Thoracic aorta (tissue), 2 donors: ENCODE measurements at regions not wholly inside any gene's neighbourhood (a gene's known extent, or its start where the extent isn't known, plus 50 kb on each side); places are given as distances from the start of the nearest gene placed in this dataset.
A peak's percentile ranks its signal among the peaks of the same experiment; 100 is the strongest.

ENCODE experiments used
- ATAC-seq: fragments of 150-250 bp; one replicate; pipeline ENCODE4 v1.8.0; 2017; ENCODE audit warnings: low read depth; ENCODE audit not compliant: insufficient number of reproducible peaks, low FRiP score
- DNase-seq: peaks from one replicate; pipeline ENCODE4 v3.0.0-alpha.2; 2020; ENCODE audit warnings: low spot score
- H3K27ac ChIP-seq, 2 donors: fragments of 200-600 bp; sonication (generic); 1 replicate in 1 of 2; 2 replicates in 1 of 2; pipeline ENCODE4 v1.5.1; 2016; ENCODE audit warnings: mild to moderate bottlenecking in 2 of 2, moderate library complexity in 2 of 2
- H3K27me3 ChIP-seq: fragments of 200-600 bp; sonication (generic); replicated peaks from 2 replicates; pipeline ENCODE4 v1.6.0; 2016; ENCODE audit warnings: mild to moderate bottlenecking; ENCODE audit not compliant: insufficient read depth
- H3K36me3 ChIP-seq: fragments of 200-600 bp; sonication (generic); one replicate; pipeline ENCODE4 v1.5.1; 2016
- H3K4me1 ChIP-seq, 2 donors: fragments of 200-600 bp; sonication (generic); 1 replicate in 1 of 2; 2 replicates in 1 of 2; pipeline versions ENCODE4 v1.5.1 to v1.6.0; 2016; ENCODE audit warnings: low read depth in 2 of 2, mild to moderate bottlenecking in 1 of 2; ENCODE audit not compliant: control insufficient read depth in 1 of 2
- H3K4me3 ChIP-seq: fragments of 200-600 bp; sonication (generic); 2 replicates; pipeline ENCODE4 v1.5.1; 2016; ENCODE audit warnings: mild to moderate bottlenecking
- H3K9me3 ChIP-seq: fragments of 200-600 bp; sonication (generic); 2 replicates; pipeline ENCODE4 v1.5.1; 2016
- TF ChIP-seq, protein P1 (sequence below): fragments of 200-600 bp; sonication (generic); IDR thresholded peaks from one replicate; pipeline ENCODE4 v1.5.1; 2019; ENCODE audit warnings: antibody characterized with exemption

DNA sequence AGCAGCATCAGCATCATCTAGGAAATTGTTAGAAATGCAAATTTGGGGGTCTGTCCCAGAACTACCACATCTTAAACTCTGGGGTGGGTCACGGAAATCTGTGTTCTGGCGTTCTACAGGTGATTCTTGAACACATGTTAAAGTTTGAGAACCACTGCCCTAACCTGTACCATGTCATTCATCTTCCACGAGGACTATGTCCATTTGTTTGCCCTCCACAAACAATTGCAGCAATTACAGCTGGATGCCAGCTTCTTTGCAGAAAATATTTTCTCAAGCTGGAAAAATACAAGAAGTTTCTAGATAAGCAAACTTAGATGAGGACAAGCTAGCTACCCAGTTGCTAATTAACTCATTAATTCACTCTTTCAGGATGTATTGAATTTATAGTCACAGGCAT lies 54.1 kb downstream of the MAFB start:
- Histone ChIP-seq H3K9me3 (no peaks in the 10 kb centered on the region), H3K4me3 (no peak overlapping the region), H3K27me3 (no peaks in the 10 kb centered on the region), H3K27ac (no peak overlapping the region), H3K36me3 (no peaks in the 10 kb centered on the region), H3K4me1 (peaks cover 3 to 14% of the 10 kb centered on the region in 2 donors)
- TF ChIP-seq, protein P1, sequence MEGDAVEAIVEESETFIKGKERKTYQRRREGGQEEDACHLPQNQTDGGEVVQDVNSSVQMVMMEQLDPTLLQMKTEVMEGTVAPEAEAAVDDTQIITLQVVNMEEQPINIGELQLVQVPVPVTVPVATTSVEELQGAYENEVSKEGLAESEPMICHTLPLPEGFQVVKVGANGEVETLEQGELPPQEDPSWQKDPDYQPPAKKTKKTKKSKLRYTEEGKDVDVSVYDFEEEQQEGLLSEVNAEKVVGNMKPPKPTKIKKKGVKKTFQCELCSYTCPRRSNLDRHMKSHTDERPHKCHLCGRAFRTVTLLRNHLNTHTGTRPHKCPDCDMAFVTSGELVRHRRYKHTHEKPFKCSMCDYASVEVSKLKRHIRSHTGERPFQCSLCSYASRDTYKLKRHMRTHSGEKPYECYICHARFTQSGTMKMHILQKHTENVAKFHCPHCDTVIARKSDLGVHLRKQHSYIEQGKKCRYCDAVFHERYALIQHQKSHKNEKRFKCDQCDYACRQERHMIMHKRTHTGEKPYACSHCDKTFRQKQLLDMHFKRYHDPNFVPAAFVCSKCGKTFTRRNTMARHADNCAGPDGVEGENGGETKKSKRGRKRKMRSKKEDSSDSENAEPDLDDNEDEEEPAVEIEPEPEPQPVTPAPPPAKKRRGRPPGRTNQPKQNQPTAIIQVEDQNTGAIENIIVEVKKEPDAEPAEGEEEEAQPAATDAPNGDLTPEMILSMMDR: no peak
- no peak for ATAC-seq
- no peak for DNase-seq

- Histone ChIP-seq H3K36me3 (no peaks in the 10 kb centered on the region), H3K4me3 (no peak overlapping the region), H3K27ac (no peak overlapping the region), H3K27me3 (no peaks in the 10 kb centered on the region), H3K4me1 (peaks cover 14 to 30% of the 10 kb centered on the region in 2 donors), H3K9me3 (no peaks in the 10 kb centered on the region)
- no peak for ATAC-seq
- DNase-seq: no peak
- TF ChIP-seq, protein P1: no peak
These were observed 55.7 kb downstream of the MAFB start for GRCh38 chr20:40633123-40633850.

DNA sequence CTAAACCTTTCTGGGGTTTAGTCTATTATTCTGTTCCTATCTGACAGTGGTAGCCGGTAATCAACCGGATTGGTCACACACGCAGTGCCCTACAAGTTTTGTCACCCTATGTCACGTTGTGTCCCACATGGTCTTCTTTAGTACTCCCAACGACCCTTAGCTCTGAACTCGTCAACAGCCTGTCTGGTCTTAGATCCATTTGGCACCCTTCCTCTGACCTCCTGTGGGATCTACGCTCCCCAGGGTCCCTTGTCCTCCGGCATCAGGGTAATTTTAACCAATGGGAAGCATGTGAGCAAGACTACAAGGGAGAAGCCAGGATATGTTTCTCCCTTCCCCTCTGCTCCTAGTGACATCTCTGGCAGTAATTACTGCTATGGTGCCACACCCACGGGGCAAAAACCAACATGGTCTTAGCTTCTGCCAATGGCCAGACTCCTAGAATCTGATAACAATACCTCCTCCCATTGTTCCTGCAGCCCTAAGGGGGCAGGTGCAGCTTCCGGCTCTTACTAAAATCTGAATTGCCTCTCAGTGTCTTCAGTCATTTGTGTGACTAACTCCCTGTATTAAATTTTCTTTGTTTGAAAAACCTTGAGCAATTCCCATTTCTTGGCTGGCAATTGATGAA lies 56.6 kb downstream of the MAFB start:
- Histone ChIP-seq H3K27me3 (no peaks in the 10 kb centered on the region), H3K36me3 (no peaks in the 10 kb centered on the region), H3K27ac (no peak overlapping the region), H3K4me3 (no peak overlapping the region), H3K4me1 (peaks cover 14 to 32% of the 10 kb centered on the region in 2 donors), H3K9me3 (no peaks in the 10 kb centered on the region)
- DNase-seq (no peak), ATAC-seq (no peak)
- TF ChIP-seq, protein P1: no peak

- Histone ChIP-seq H3K27ac (peak overlapping the region in 1 of 2 donors; percentile 56), H3K9me3 (no peaks in the 10 kb centered on the region), H3K27me3 (no peaks in the 10 kb centered on the region), H3K4me3 (no peak overlapping the region), H3K4me1 (peaks cover 14 to 32% of the 10 kb centered on the region in 2 donors), H3K36me3 (no peaks in the 10 kb centered on the region)
- DNase-seq: no peak
- ATAC-seq: no peak
- TF ChIP-seq, protein P1: no peak
These were observed 57.9 kb downstream of the MAFB start for GRCh38 chr20:40631119-40631631.

GRCh38 chr20:40630713-40631112 lies 58.3 kb downstream of the MAFB start:
- Histone ChIP-seq H3K27ac (peak overlapping the region; percentile 45 to 56), H3K9me3 (no peaks in the 10 kb centered on the region), H3K27me3 (no peaks in the 10 kb centered on the region), H3K36me3 (no peaks in the 10 kb centered on the region), H3K4me1 (peaks cover 14 to 32% of the 10 kb centered on the region in 2 donors), H3K4me3 (no peak overlapping the region)
- DNase-seq (no peak), ATAC-seq (no peak)
- TF ChIP-seq, protein P1: no peak
